ENCODE measurements at regions not wholly inside any gene's neighbourhood (a gene's known extent, or its start where the extent isn't known, plus 50 kb on each side); places are given as distances from the start of the nearest gene placed in this dataset.

GRCh38 chr17:33493566-33493965, 200.5 kb upstream of the ASIC2 start:
- Histone ChIP-seq H3K36me3 (ENCODE audit: control insufficient read depth in 2 of 2, insufficient read depth in 2 of 2, low read length in 1 of 2) (no peaks in the 10 kb centered on the region), H3K79me2 (ENCODE audit: control insufficient read depth, insufficient read depth, low read length) (no peaks in the 10 kb centered on the region), H3K9me3 (replicated peaks; ENCODE audit: control insufficient read depth, insufficient read depth, low read length) (no peaks in the 10 kb centered on the region), H3K27me3 (replicated peaks in 1 of 2; ENCODE audit: control insufficient read depth in 2 of 2, insufficient read depth in 2 of 2, low read length in 1 of 2) (peaks cover 0 to 2% of the 10 kb centered on the region in 2 experiments; a peak in 1 of 4 replicates), H3K4me1 (ENCODE audit: control insufficient read depth, insufficient read depth, low read length) (no peaks in the 10 kb centered on the region), H3K9ac (ENCODE audit: control insufficient read depth, insufficient read depth, low read length) (no peak overlapping the region), H4K20me1 (ENCODE audit: control insufficient read depth, insufficient read depth) (no peaks in the 10 kb centered on the region), H3K4me2 (ENCODE audit: control insufficient read depth, insufficient read depth) (no peak overlapping the region), H2AFZ (ENCODE audit: control insufficient read depth, low read depth, low read length) (no peak overlapping the region), H3K27ac (ENCODE audit: control insufficient read depth, insufficient read depth) (no peak overlapping the region), H3K4me3 (no peak overlapping the region)
- in situ Hi-C loops (cut with MboI) = no loop called here
- ChIA-PET SMC1A (ENCODE audit: uncharacterized antibody, unreplicated experiment) (interaction anchor here (0.7 to 2.2 kb wide), 5 partner anchors 11 to 34 kb away, joined by 3 to 8 read pairs (median 4); no protein-coding TSS in a partner anchor), POLR2A (interaction anchor here (1.4 kb wide), 1 partner anchor 34 kb away, joined by 5 read pairs; no protein-coding TSS in a partner anchor), CTCF (interaction anchor here (1.3 kb wide), 1 partner anchor 27 kb away, joined by 4 read pairs; no protein-coding TSS in a partner anchor), RAD21 (ENCODE audit: unreplicated experiment) (interaction anchor here (1.6 kb wide), 1 partner anchor 34 kb away, joined by 4 read pairs; no protein-coding TSS in a partner anchor)
- WGBS (ENCODE audit: insufficient coverage, insufficient replicate concordance, low lambda C conversion rate, missing lambda C conversion rate) = 26% methylated on average over 5 of the region's 5 CpGs
- DNase-seq (ENCODE audit: low read depth, low spot score) (no peak), FAIRE-seq (no peak), ATAC-seq (no peak)
- TF ChIP-seq PKNOX1 (IDR thresholded peaks at IDR 0.05) (no peak), ZNF217 (IDR thresholded peaks at IDR 0.05) (no peak), CEBPZ (IDR thresholded peaks at IDR 0.05; ENCODE audit: low read depth, low read length) (no peak), ATF3 (IDR thresholded peaks at IDR 0.05; ENCODE audit: borderline replicate concordance, extremely low read depth, low read depth, low read length) (no peak), MAX (IDR thresholded peaks at IDR 0.05; ENCODE audit: low read depth, low read length) (no peak), HSF1 (IDR thresholded peaks at IDR 0.05; ENCODE audit: low read depth, low read length) (no peak), ZNF274 (IDR thresholded peaks at IDR 0.05; ENCODE audit: insufficient read depth, insufficient read length) (no peak), MYC (IDR thresholded peaks at IDR 0.05; ENCODE audit: insufficient read depth, insufficient read length, insufficient replicate concordance, low read length, severe bottlenecking) (no peak), ESRRA (IDR thresholded peaks at IDR 0.05; ENCODE audit: low read length) (no peak), KLF5 (IDR thresholded peaks at IDR 0.05; ENCODE audit: partially characterized antibody) (no peak), CHD1 (IDR thresholded peaks at IDR 0.05; ENCODE audit: low read depth, low read length) (no peak), SIX5 (IDR thresholded peaks at IDR 0.05; ENCODE audit: low read depth, low read length, severe bottlenecking) (no peak), SIN3A (IDR thresholded peaks at IDR 0.05; ENCODE audit: low read depth, low read length) (no peak), RBBP5 (conservative IDR thresholded peaks at IDR 0.05) (no peak), PBX3 (IDR thresholded peaks at IDR 0.05; ENCODE audit: insufficient replicate concordance, low read depth, low read length) (no peak)
- no TSS peak for BruUV-seq (replicated peaks)
- intact Hi-C loops (cut with micrococcal nuclease; ENCODE audit: unreplicated experiment) = no loop called here

Data from GM12878 (cell line).